ENCODE measurements at regions not wholly inside any gene's neighbourhood (a gene's known extent, or its start where the extent isn't known, plus 50 kb on each side); places are given as distances from the start of the nearest gene placed in this dataset.

DNA sequence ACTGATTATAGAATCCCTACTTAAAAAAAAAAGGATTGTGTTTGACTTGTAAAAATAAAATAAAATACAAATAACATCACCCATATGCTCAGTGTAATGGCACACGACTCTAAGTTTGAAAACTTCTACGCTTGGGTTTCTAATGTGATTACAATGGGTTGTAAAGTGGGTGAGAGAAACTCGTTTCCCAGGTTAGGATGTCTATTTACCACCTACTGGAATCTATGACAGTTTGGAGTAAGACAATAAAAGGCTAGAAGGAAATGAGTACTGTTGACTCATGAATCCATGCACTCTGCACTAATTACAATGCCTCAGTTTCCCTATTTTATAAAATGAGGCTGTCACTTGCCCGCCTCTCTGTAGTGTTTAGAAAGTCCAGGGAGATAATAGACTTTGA lies 204.0 kb upstream of the FOXN2 start:
- H3K27me3 ChIP-seq (ENCODE audit: control insufficient read depth in 1 of 2, insufficient read depth in 1 of 2, low read length in 2 of 2) = no peaks in the 10 kb centered on the region
- H2BK120ac ChIP-seq (ENCODE audit: low read depth, low read length) = no peak overlapping the region
- H2AFZ ChIP-seq (ENCODE audit: low read depth, low read length) = no peak overlapping the region
- no peak overlapping the region for H3K18ac ChIP-seq (ENCODE audit: low read depth in 1 of 2, low read length in 2 of 2)
- no peaks in the 10 kb centered on the region for H3K36me3 ChIP-seq (ENCODE audit: control insufficient read depth in 1 of 2, insufficient read depth in 2 of 2, low read depth in 1 of 2, low read length in 2 of 2)
- peak overlapping the region; percentile 95 for H3K9ac ChIP-seq (ENCODE audit: low read length)
- peaks cover 14% of the 10 kb centered on the region for H3K4me1 ChIP-seq (ENCODE audit: control insufficient read depth, insufficient read depth, low read depth, low read length)
- no peak overlapping the region for H3K23ac ChIP-seq (ENCODE audit: low read length in 2 of 2)
- H2BK5ac ChIP-seq (ENCODE audit: low read depth, low read length, poor library complexity, severe bottlenecking) = no peak overlapping the region
- no peak overlapping the region for H3K4me3 ChIP-seq (ENCODE audit: insufficient read depth in 1 of 2, low read depth in 1 of 2, low read length in 2 of 2)
- WGBS = 93% methylated on average over 2 of the region's 4 CpGs
- no peak overlapping the region for H2BK15ac ChIP-seq (ENCODE audit: low read depth, poor library complexity, severe bottlenecking)
- no peak for DNase-seq
- no peak overlapping the region for H3K4me2 ChIP-seq (ENCODE audit: low read length, poor library complexity, severe bottlenecking)
- no peak overlapping the region for H2AK5ac ChIP-seq (ENCODE audit: low read length, severe bottlenecking)
- H4K8ac ChIP-seq (ENCODE audit: low read length) = no peak overlapping the region
- no peak overlapping the region for H3K14ac ChIP-seq (ENCODE audit: low read length in 2 of 2)
- H3K79me1 ChIP-seq (replicated peaks; ENCODE audit: low read length, poor library complexity, severe bottlenecking) = no peaks in the 10 kb centered on the region
- H3K27ac ChIP-seq (ENCODE audit: low read length, poor library complexity, severe bottlenecking) = no peak overlapping the region
- no peak overlapping the region for H4K91ac ChIP-seq (ENCODE audit: low read length)
- no peak overlapping the region for H3K4ac ChIP-seq (ENCODE audit: low read depth in 1 of 2, low read length in 2 of 2)
- no peaks in the 10 kb centered on the region for H3K9me3 ChIP-seq (ENCODE audit: control insufficient read depth, low read length)
- no peak overlapping the region for H2BK12ac ChIP-seq (ENCODE audit: low read length in 2 of 2)

- H3K9me3 ChIP-seq (ENCODE audit: control insufficient read depth, low read length) = no peaks in the 10 kb centered on the region
- no peak overlapping the region for H2AFZ ChIP-seq (ENCODE audit: low read depth, low read length)
- H3K36me3 ChIP-seq (ENCODE audit: control insufficient read depth in 1 of 2, insufficient read depth in 2 of 2, low read depth in 1 of 2, low read length in 2 of 2) = no peaks in the 10 kb centered on the region
- WGBS = 78% methylated on average over 4 of the region's 5 CpGs
- H3K4ac ChIP-seq (ENCODE audit: low read depth in 1 of 2, low read length in 2 of 2) = peak overlapping the region in 1 of 2 experiments; percentile 47
- no peak overlapping the region for H3K14ac ChIP-seq (ENCODE audit: low read length in 2 of 2)
- no peak overlapping the region for H3K9ac ChIP-seq (ENCODE audit: low read length)
- H3K27ac ChIP-seq (ENCODE audit: low read length, poor library complexity, severe bottlenecking) = no peak overlapping the region
- H3K18ac ChIP-seq (ENCODE audit: low read depth in 1 of 2, low read length in 2 of 2) = peak overlapping the region in 1 of 2 experiments; percentile 46
- H3K4me3 ChIP-seq (ENCODE audit: insufficient read depth in 1 of 2, low read depth in 1 of 2, low read length in 2 of 2) = no peak overlapping the region
- DNase-seq = peak; percentile 91
- H3K79me1 ChIP-seq (replicated peaks; ENCODE audit: low read length, poor library complexity, severe bottlenecking) = no peaks in the 10 kb centered on the region
- H2BK15ac ChIP-seq (ENCODE audit: low read depth, poor library complexity, severe bottlenecking) = no peak overlapping the region
- H2BK120ac ChIP-seq (ENCODE audit: low read depth, low read length) = no peak overlapping the region
- no peak overlapping the region for H2AK5ac ChIP-seq (ENCODE audit: low read length, severe bottlenecking)
- H2BK5ac ChIP-seq (ENCODE audit: low read depth, low read length, poor library complexity, severe bottlenecking) = no peak overlapping the region
- H3K4me1 ChIP-seq (ENCODE audit: control insufficient read depth, insufficient read depth, low read depth, low read length) = peaks cover 6% of the 10 kb centered on the region
- H2BK12ac ChIP-seq (ENCODE audit: low read length in 2 of 2) = peak overlapping the region in 1 of 2 experiments; percentile 83
- H3K27me3 ChIP-seq (ENCODE audit: control insufficient read depth in 1 of 2, insufficient read depth in 1 of 2, low read length in 2 of 2) = no peaks in the 10 kb centered on the region
- H4K91ac ChIP-seq (ENCODE audit: low read length) = peak overlapping the region; percentile 20
- H3K23ac ChIP-seq (ENCODE audit: low read length in 2 of 2) = no peak overlapping the region
- H4K8ac ChIP-seq (ENCODE audit: low read length) = no peak overlapping the region
- no peak overlapping the region for H3K4me2 ChIP-seq (ENCODE audit: low read length, poor library complexity, severe bottlenecking)
Measured at GRCh38 chr2:48112911-48113680, 201.4 kb upstream of the FOXN2 start.

GRCh38 chr2:48113767-48114166 lies 200.7 kb upstream of the FOXN2 start:
- WGBS = 100% methylated on average over 1 of the region's 1 CpG
- Histone ChIP-seq H2BK120ac (ENCODE audit: low read depth, low read length) (no peak overlapping the region), H3K4me1 (ENCODE audit: control insufficient read depth, insufficient read depth, low read depth, low read length) (peaks cover 6% of the 10 kb centered on the region), H3K79me1 (replicated peaks; ENCODE audit: low read length, poor library complexity, severe bottlenecking) (no peaks in the 10 kb centered on the region), H3K27me3 (ENCODE audit: control insufficient read depth in 1 of 2, insufficient read depth in 1 of 2, low read length in 2 of 2) (no peaks in the 10 kb centered on the region), H4K91ac (ENCODE audit: low read length) (no peak overlapping the region), H3K36me3 (ENCODE audit: control insufficient read depth in 1 of 2, insufficient read depth in 2 of 2, low read depth in 1 of 2, low read length in 2 of 2) (no peaks in the 10 kb centered on the region), H3K18ac (ENCODE audit: low read depth in 1 of 2, low read length in 2 of 2) (peak overlapping the region in 1 of 2 experiments; percentile 46), H2AK5ac (ENCODE audit: low read length, severe bottlenecking) (no peak overlapping the region), H3K27ac (ENCODE audit: low read length, poor library complexity, severe bottlenecking) (no peak overlapping the region), H3K4ac (ENCODE audit: low read depth in 1 of 2, low read length in 2 of 2) (no peak overlapping the region), H3K23ac (ENCODE audit: low read length in 2 of 2) (no peak overlapping the region), H2AFZ (ENCODE audit: low read depth, low read length) (no peak overlapping the region), H3K9ac (ENCODE audit: low read length) (no peak overlapping the region), H3K9me3 (ENCODE audit: control insufficient read depth, low read length) (no peaks in the 10 kb centered on the region), H3K14ac (ENCODE audit: low read length in 2 of 2) (no peak overlapping the region), H3K4me3 (ENCODE audit: insufficient read depth in 1 of 2, low read depth in 1 of 2, low read length in 2 of 2) (no peak overlapping the region), H2BK5ac (ENCODE audit: low read depth, low read length, poor library complexity, severe bottlenecking) (no peak overlapping the region), H3K4me2 (ENCODE audit: low read length, poor library complexity, severe bottlenecking) (no peak overlapping the region), H4K8ac (ENCODE audit: low read length) (no peak overlapping the region), H2BK15ac (ENCODE audit: low read depth, poor library complexity, severe bottlenecking) (no peak overlapping the region), H2BK12ac (ENCODE audit: low read length in 2 of 2) (peak overlapping the region in 1 of 2 experiments; percentile 83)
- no peak for DNase-seq

DNA sequence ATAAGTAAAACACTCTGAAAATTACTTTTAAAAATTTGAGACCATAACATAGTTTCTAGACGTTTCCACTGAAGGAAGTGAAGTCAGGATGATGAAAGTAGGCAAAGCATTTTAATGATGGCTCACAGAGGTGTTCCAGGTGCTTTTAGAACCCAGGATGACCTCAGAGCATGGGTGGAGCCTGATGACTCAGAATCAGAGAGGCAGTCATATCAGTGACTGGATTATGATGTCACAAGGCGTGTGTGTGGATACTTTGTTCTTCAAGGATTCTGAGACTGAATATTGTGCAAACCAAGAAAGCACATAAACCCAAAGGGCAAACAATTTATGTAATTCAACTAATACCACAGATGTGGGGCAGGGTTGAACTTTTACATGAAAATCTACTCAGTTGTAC lies 200.2 kb upstream of the FOXN2 start:
- Histone ChIP-seq H3K4me3 (ENCODE audit: insufficient read depth in 1 of 2, low read depth in 1 of 2, low read length in 2 of 2) (no peak overlapping the region), H3K14ac (ENCODE audit: low read length in 2 of 2) (no peak overlapping the region), H3K79me1 (replicated peaks; ENCODE audit: low read length, poor library complexity, severe bottlenecking) (no peaks in the 10 kb centered on the region)

More for the DNA sequence above, 200.2 kb upstream of the FOXN2 start:
- H3K27me3 ChIP-seq (ENCODE audit: control insufficient read depth in 1 of 2, insufficient read depth in 1 of 2, low read length in 2 of 2) = no peaks in the 10 kb centered on the region
- no peaks in the 10 kb centered on the region for H3K9me3 ChIP-seq (ENCODE audit: control insufficient read depth, low read length)
- H2AFZ ChIP-seq (ENCODE audit: low read depth, low read length) = no peak overlapping the region
- no peak overlapping the region for H2BK5ac ChIP-seq (ENCODE audit: low read depth, low read length, poor library complexity, severe bottlenecking)
- peak overlapping the region; percentile 39 for H4K91ac ChIP-seq (ENCODE audit: low read length)
- H3K4ac ChIP-seq (ENCODE audit: low read depth in 1 of 2, low read length in 2 of 2) = no peak overlapping the region
- H4K8ac ChIP-seq (ENCODE audit: low read length) = no peak overlapping the region
- H2BK12ac ChIP-seq (ENCODE audit: low read length in 2 of 2) = peak overlapping the region in 1 of 2 experiments; percentile 54
- no peak overlapping the region for H3K9ac ChIP-seq (ENCODE audit: low read length)
- no peak overlapping the region for H3K18ac ChIP-seq (ENCODE audit: low read depth in 1 of 2, low read length in 2 of 2)
- peak; percentile 82 for DNase-seq
- peaks cover 6% of the 10 kb centered on the region for H3K4me1 ChIP-seq (ENCODE audit: control insufficient read depth, insufficient read depth, low read depth, low read length)
- peak overlapping the region; percentile 5 for H2BK120ac ChIP-seq (ENCODE audit: low read depth, low read length)
- H3K36me3 ChIP-seq (ENCODE audit: control insufficient read depth in 1 of 2, insufficient read depth in 2 of 2, low read depth in 1 of 2, low read length in 2 of 2) = no peaks in the 10 kb centered on the region
- no peak overlapping the region for H2AK5ac ChIP-seq (ENCODE audit: low read length, severe bottlenecking)
- no peak overlapping the region for H3K27ac ChIP-seq (ENCODE audit: low read length, poor library complexity, severe bottlenecking)
- 75% methylated on average over 1 of the region's 2 CpGs for WGBS
- no peak overlapping the region for H3K23ac ChIP-seq (ENCODE audit: low read length in 2 of 2)
- H3K4me2 ChIP-seq (ENCODE audit: low read length, poor library complexity, severe bottlenecking) = no peak overlapping the region
- H2BK15ac ChIP-seq (ENCODE audit: low read depth, poor library complexity, severe bottlenecking) = no peak overlapping the region

All from mesenchymal stem cell (in vitro differentiated cells and primary cell).